ENCODE measurements at regions not wholly inside any gene's neighbourhood (a gene's known extent, or its start where the extent isn't known, plus 50 kb on each side); places are given as distances from the start of the nearest gene placed in this dataset.

- TF ChIP-seq POLR2AphosphoS5 (IDR thresholded peaks at IDR 0.05) (no peak), CTCF (IDR thresholded peaks at IDR 0.05) (no peak), POLR2A (IDR thresholded peaks at IDR 0.05) (no peak)
These were observed 105.0 kb upstream of the SYNCRIP start for GRCh38 chr6:85747666-85748065.

Data from prostate gland (tissue), 2 donors.